Activated T-cell treated with anti-CD3 and anti-CD28 coated beads for 24 hours (primary cell): ENCODE measurements at regions not wholly inside any gene's neighbourhood (a gene's known extent, or its start where the extent isn't known, plus 50 kb on each side); places are given as distances from the start of the nearest gene placed in this dataset.
"Not testable (repeated sequence)": the region's sequence is repeated elsewhere in the genome, so short reads cannot be mapped to it uniquely, and the experiment has no call there.

ENCODE experiments used
- DNase-seq: peaks from one replicate; pipeline ENCODE4 v3.0.0-alpha.2; 2020; ENCODE audit warnings: low read depth

- no peak for DNase-seq
Measured at GRCh38 chr6:21772884-21773575, 179.5 kb downstream of the SOX4 start.

DNA sequence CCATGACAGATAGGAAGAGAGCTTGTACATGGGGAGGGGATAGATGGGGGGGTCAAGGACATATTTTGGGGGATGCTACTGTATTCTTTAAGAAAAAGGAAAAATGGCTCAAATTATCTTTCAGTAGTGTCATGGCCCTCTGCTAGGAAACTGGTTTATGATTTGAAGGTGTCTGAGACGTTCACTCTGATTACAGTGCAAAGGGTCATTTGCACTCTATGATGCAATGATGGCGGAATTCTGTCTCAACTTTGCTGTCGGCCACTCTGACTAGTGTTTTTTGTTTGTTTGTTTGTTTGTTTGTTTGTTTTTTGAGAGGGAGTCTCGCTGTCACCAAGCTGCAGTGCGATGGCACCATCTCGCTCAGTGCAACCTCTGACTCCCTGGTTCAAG lies 180.0 kb downstream of the SOX4 start:
- no peak for DNase-seq

GRCh38 chr6:21777846-21778245 lies 184.3 kb downstream of the SOX4 start:
- no peak for DNase-seq

DNA sequence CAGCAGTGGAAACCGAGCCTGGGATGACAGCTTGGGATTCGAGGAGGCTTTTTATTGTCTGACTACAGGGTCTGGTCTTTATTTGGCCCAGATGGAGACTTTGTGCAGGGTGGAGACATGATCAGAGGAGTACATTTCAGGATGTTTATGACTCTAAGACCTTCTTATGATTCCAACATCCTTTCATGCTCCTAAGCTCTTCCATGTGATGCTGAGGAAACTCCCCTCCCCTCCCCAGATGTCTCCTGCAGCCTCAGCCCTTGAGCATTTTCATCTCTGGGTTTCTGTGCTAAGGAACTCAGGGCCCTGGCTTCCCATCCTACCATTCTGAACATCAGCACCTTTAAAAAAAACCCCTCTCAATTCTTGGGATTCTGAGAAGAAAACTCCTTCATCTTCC lies 186.6 kb downstream of the SOX4 start:
- DNase-seq, result no peak

GRCh38 chr6:21780679-21781078 lies 187.1 kb downstream of the SOX4 start:
- DNase-seq, result no peak

DNA sequence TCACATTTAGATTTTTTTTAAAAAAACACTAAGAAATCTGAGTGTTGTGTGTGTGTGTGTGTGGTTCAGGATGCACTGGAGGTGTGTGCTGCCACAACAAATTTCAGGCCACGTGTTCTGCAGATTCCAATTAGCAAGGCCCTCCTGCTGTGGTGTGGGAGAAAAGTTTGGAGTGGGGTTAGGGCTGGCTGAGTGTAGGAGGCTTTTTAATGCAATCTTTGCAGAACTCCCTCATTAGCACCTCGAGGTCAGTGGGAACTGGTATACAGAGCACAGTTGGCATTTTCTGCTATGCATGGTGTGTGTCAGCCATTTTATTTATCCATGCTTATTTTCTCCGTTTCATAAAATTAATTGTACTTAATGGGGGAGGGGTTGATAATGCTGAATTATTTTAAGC lies 187.6 kb downstream of the SOX4 start:
- DNase-seq, result no peak

GRCh38 chr6:21785164-21785563 lies 191.6 kb downstream of the SOX4 start:
- no peak for DNase-seq

DNA sequence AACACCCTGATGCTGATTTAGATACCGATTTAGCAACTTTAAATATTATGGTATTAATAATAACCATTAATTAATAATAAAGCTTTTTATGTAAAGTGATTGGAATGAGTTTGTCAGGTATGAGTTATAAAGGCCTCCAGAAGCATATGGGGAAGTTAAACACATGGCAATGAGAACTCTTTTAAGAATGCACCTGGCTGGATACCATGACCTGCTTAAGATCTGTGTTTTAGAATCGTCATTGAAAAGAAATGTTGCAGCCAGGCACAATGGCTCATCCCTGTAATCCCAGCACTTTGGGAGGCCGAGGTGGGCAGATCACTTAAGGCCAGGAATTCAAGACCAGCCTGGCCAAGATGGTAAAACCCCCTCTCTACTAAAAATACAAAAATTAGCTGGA lies 197.5 kb downstream of the SOX4 start:
- no peak for DNase-seq

DNA sequence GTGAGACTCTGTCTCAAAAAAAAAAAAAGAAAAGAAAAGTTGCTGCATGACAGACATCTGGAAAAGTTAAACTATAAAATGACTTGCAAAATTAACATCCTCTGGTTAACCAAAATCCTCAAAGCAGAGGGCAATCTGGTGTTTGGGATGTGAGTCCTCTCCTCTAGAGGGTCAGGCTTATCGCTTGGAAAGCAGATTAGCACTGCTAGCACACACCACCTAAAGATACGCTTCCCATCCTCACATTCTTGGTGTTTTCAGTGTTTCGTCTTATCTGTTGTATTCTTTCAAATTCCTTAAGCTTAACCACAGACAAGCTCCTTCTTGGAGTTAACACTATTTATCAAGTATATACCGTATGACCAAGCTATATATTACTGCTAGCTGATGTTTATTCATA lies 198.0 kb downstream of the SOX4 start:
- DNase-seq, result no peak

- DNase-seq, result no peak
Measured at GRCh38 chr6:21792177-21792576, 198.6 kb downstream of the SOX4 start.

- not testable (repeated sequence) for DNase-seq
Measured at GRCh38 chr6:21796979-21797378, 203.4 kb downstream of the SOX4 start.

DNA sequence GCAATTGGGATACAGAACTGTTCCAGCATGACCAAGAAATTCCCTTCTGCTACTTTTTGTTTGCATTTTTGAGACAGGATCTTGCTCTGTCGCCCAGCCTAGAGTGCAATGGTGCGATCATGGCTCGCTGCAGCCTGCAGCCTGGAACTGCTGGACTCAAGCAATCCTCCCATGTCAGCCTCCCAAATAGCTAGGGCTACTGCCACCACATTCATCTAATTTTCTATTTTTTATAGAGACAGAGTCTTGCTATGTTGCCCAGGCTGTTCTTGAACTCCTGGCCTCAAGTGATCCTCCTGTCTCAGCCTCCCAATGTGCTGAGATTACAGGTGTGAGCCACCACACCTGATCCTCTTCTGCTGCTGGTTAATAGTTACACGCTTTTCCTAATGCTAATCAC lies 204.9 kb downstream of the SOX4 start:
- DNase-seq, result no peak

DNA sequence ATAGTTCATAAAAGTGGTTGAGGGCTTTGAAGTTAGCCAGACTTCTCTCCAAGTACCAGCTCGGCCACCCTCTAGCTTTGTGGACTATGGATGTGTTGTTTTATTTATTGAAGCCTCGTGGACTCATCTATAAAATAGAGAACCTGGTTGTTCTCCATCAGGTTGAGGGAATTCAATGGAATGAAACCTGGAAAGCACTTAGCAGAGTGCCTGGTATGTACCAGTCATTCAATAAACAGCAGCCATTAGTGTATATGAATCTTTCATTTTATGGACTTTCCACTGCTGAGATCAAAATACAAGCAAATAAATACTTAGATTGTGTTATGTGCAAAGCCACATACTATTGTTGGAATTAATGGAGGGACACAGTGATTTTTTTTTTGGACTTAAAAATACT lies 206.8 kb downstream of the SOX4 start:
- no peak for DNase-seq

GRCh38 chr6:21800948-21801438 lies 207.4 kb downstream of the SOX4 start:
- no peak for DNase-seq

DNA sequence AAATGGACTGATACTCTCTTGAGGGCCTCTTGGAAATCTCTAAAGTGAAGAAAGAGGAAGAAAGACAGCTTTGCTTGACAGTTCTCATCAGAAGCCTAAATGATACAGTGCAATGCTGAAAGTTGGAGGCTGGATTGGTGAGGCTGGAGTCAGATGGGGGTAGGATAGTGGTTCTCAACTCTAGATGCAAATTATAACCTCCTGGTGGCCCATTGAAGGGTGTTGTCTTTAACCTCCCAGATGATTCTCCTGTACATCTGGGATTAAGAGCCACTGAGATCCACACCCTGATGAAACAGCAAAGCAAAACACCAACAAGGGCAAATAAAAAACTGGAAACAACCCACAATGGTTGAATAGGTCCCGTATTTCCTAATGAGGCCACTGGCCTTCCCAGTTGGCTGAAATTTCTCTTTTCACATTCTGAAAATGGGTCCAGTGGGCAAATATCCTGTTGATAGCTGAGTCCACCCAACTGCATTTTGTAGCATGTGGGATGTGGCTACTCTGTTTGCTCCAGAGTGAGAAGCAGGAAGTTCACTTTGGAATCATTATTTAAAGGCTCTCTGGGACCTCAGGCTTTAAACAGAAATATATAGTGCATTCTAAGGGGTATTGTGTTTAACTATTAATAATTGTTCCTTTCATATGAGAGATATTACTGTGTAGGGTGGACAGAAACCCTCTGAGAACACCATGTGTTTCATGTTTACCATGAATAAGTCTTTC lies 208.1 kb downstream of the SOX4 start:
- DNase-seq, result no peak

- no peak for DNase-seq
Measured at GRCh38 chr6:21802175-21802822, 208.7 kb downstream of the SOX4 start.

GRCh38 chr6:21804941-21805610 lies 211.5 kb downstream of the SOX4 start:
- no peak for DNase-seq

DNA sequence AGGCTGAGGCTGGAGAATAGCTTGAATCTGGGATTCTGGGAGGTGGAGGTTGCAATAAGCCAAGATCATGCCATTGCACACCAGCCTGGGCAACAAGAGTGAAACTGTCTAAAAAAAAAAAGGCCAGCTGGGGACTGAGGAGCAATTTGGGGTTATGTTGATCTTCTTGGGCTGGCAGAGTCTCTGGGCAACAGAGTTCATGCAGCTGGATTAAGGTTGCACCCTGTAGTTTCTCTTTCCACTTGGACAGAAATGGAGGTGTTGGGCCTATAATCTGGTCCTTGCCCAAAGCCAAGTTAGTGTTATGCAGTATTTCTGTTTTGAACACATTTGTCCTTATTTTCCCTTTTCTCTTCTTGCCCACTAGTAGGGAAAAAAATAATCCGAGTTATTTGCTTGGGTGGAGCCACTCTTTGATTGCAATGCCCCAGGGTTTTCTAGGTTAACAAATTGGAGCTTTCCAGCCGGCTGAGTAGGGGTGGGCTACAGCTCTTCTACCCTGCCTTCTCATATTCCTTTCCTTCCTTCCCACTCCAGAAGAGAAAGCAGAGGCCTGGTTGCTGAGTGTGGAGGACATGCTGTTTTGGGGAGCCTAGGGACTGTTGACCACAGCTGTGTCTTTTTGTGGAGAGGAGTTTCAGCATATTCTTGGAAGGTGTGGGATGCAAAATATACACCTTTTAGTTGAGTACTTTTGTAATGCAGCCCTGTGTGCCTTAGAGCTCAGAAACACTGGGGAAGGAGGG lies 213.9 kb downstream of the SOX4 start:
- no peak for DNase-seq

DNA sequence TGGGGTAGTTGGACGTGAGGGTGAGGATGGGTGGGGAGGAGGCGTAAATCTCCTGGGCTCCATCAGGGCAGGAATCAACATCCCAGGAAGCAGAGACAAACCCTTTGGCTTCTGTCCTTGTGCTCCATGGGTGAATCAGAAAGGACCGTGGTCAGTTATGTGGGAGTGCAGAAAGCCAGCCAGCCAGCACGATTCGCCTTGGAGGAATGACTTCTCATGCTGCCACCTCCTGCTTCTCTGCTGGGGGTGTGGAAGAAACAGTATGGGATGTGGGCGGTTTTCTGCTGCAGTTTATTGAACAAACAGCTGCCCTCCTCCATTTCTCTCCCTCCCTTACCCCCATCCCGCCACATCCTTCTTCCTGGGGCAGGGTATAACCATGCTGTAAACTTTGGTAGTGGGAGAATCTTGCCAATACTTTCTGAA lies 214.5 kb downstream of the SOX4 start:
- DNase-seq, result no peak

GRCh38 chr6:21808551-21809242 lies 215.1 kb downstream of the SOX4 start:
- DNase-seq, result no peak

- no peak for DNase-seq
Measured at GRCh38 chr6:21811484-21811883, 217.9 kb downstream of the SOX4 start.
